NCI-H524 treated with DMSO at 0.1 percent for 48 hours (cell line): ENCODE measurements at regions not wholly inside any gene's neighbourhood (a gene's known extent, or its start where the extent isn't known, plus 50 kb on each side); places are given as distances from the start of the nearest gene placed in this dataset.

Source experiments
- DNase-seq: peaks from one replicate; lab custom pipeline; 2025; lab: John Stamatoyannopoulos, UW

- no peak for DNase-seq
Observed at GRCh38 chr4:8698341-8699062, 105.9 kb downstream of the CPZ start.

GRCh38 chr4:8697826-8698225 lies 105.3 kb downstream of the CPZ start:
- no peak for DNase-seq

- DNase-seq, result no peak
Observed at GRCh38 chr4:8696369-8697127, 104.0 kb downstream of the CPZ start.

GRCh38 chr4:8695237-8696219 lies 103.0 kb downstream of the CPZ start:
- DNase-seq, result no peak

DNA sequence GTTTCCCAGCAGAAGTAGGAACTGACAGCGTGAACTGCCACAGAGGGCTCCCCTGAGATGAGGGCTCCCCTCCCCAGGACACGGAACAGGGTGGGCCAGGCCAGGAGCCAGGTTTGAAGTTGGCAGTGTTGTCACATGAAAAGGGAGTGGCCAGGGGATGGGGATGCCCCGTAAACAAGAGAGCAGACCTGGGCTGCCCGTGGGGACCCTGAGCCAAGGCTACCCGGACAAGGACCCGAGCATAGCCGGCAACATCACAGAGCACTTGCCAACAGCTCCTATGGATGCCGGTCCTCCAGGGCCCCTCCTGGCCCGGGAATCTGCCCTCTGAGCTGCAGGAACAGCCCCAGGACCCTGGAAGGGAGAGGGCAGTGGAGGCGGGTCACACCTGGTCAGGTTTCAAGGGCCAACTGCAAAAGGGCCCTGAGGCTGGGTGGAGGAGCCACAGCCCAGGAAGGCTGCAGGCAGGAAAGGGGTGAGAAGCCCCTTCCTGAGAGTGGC lies 102.1 kb downstream of the CPZ start:
- DNase-seq, result no peak

DNA sequence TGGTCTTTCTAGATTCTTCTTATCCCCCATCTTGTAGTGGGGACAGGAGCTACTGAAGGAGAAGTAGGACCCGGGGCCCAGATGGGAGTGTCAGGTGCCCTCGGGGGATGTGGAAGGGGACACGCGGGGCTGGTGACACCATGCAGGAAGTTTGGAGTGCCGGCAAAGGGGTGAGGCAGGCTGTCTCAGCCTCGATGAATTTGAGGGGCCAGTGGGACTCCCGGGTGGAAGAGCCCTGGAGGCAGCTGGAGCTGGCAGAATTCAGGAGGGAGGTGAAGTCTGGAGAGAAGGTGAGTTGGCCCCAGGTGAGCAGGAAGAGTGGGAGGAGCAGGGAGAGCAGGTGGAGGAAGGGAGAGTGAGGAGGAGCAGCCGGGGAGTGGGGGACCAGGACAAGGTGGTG lies 101.7 kb downstream of the CPZ start:
- no peak for DNase-seq

- no peak for DNase-seq
Observed at GRCh38 chr4:8691151-8691775, 98.7 kb downstream of the CPZ start.

GRCh38 chr4:8690216-8691150 lies 97.9 kb downstream of the CPZ start:
- no peak for DNase-seq

- DNase-seq, result no peak
Observed at GRCh38 chr4:8689741-8690140, 97.2 kb downstream of the CPZ start.

GRCh38 chr4:8688908-8689445 lies 96.4 kb downstream of the CPZ start:
- DNase-seq, result no peak

DNA sequence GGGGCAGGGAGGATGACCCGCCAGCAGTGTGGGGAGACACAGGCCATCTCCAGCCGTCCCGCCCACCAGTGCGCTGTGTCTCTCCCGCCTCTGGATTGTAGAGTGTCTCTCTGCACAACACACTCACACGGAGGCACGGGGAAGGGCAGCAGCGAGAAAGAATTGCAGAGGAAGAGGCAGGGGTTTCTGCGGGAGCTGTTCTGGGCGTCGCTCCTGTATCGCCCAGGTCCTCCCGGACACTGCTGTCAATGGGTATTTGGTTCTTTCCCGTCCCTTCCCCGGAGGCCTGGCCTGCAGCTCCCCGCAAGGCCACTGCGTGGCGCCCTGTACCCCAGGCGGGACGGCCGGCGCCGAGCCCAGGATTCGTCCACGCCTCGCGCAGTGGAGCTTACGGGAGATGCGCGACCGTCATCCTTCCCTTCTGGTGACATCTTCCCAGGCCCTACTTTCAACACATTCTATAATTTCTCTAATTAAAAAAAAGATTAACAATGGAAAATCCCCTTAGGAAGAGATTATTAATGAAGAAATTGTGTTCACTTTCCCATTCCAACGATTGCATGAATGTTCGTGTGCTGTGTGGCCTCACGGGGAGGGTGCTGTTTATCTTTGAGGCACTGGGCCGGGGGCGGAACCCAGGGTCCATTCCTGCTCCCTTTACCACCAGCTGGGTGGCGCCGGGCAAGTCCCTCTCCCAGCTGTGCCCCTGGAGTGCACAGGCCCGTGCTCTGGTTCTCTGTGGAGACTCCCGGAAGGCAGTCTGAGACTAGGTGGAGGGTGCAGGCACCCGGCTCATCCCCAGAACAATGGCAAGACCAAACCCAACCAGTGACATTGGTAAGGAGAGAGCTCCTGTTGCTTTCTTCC lies 95.7 kb downstream of the CPZ start:
- no peak for DNase-seq

DNA sequence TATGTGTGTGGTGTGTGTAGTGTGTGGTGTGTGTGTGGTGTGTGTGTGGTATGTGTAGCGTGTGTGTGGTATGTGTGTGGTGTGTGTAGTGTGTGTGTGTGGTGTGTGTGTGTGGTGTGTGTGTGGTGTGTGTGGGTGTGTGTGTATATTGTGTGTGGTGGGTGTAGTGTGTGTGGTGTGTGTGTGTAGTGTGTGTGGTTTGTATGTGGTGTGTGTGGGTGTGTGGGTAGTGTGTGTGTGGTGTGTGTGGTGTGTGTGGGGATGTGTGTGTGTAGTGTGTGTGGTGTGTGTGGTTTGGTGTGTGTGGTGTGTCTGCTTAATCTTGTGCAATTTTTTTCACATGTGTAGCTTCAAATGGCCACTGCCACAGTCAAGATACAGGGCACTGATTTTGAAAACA lies 94.5 kb downstream of the CPZ start:
- no peak for DNase-seq

GRCh38 chr4:8685831-8686230 lies 93.3 kb downstream of the CPZ start:
- no peak for DNase-seq

GRCh38 chr4:8683462-8683861 lies 90.9 kb downstream of the CPZ start:
- DNase-seq, result no peak

- DNase-seq, result no peak
Observed at GRCh38 chr4:8682725-8683124, 90.2 kb downstream of the CPZ start.

- DNase-seq, result no peak
Observed at GRCh38 chr4:8682296-8682695, 89.7 kb downstream of the CPZ start.

- DNase-seq, result no peak
Observed at GRCh38 chr4:8681391-8681790, 88.8 kb downstream of the CPZ start.

DNA sequence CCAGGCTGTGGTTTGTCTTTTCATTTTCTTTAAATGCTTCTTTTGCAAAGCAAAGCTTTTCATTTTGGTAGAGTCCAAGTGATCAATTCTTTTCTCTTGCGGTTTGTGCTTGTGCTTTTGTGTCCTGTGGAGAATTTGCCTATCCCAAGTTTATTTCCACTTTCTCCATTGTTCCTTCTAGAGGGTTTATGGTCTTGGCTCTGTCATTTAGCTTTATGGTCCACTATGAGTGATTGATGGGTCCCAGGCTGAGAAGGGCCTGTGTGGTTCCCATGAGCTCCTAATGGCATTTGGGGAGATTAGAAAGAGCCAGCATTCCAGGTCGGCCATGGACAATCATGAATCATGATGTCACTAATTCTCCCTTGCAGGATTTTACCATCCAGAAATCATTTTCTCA lies 86.5 kb downstream of the CPZ start:
- DNase-seq, result no peak

- no peak for DNase-seq
Observed at GRCh38 chr4:8676676-8677075, 84.1 kb downstream of the CPZ start.
